ENCODE measurements at regions not wholly inside any gene's neighbourhood (a gene's known extent, or its start where the extent isn't known, plus 50 kb on each side); places are given as distances from the start of the nearest gene placed in this dataset.

DNA sequence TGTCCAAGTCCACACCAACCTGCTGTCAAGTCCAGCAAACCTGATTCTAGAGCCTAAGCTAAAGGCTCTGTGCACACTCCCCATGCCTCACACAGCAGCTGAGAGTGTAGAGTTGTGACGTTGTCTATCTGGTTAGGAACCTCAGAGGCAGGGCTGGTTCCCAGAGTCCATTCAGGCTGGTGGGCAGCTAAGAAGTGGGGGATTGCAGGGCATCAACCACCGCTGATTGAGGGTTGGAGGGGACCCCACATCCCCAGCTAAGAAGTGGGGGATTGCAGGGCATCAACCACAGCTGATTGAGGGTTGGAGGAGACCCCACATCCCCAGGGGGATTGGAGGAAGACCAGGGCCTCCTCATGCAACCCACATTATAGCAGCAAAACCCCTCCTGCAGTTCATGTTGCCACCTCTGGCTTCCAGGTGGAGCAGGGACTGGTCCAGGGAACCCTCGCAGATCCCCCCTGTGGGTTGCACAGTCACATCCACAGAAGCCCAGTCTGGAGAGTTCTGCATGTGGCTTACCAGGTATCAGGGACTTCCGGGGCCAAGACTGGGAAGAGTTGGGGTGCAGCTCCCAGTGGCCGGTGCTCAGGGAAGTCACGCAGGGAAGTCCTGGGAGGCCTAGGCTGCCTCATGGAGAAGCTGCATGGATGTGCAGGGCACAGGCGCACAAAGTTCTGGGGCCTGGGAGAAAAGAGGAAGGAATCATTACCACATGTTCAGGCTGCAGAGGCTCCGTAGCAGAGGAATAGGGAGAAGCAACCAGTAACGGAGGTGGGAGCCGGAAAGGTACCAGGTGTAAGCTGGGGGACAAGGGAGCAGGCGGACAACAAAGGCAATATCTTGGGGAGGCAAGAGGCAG, 71.4 kb upstream of the PCSK6 start:
- no peaks in the 10 kb centered on the region; the same call in 1 of the 2 replicates for H3K27me3 Mint-ChIP-seq (ENCODE audit: low read depth)
- CTCF ChIA-PET: no interaction called here
- peaks cover 5% of the 10 kb centered on the region; the same call in 1 of the 2 replicates for H3K9me3 Mint-ChIP-seq
- H3K36me3 Mint-ChIP-seq: no peaks in the 10 kb centered on the region
- H3K4me3 Mint-ChIP-seq: no peak overlapping the region
- TF ChIP-seq, protein P1, sequence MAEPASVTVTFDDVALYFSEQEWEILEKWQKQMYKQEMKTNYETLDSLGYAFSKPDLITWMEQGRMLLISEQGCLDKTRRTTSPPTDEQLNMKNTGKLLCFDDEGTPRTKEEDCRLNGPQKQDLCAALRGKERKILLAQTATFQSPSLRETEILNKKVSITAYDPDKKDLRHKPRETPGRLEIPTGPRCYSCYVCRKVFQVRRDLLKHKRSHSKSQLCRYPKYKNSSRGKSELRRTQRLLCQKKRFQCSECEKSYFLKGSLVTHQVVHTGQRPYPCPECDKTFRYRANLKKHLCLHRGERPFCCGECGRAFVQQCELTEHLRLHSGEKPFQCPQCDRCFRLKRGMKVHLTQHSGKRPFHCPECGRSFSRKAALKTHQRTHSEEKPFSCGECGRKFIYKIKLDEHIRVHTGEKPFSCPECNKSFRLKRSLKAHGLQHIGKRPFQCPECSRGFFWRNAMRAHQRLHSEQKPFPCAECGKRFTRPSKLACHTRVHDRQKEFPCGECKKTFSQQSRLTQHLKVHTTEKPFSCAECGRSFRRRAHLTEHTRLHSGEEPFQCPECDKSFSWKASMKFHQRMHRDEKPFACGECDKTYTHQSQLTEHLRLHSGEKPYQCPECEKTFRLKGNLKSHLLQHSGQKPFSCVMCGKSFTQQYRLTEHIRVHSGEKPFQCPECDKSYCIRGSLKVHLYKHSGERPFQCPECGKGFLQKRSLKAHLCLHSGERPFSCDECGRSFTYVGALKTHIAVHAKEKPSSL (CRISPR knock-in tag; conservative IDR thresholded peaks at IDR 0.05): no peak
- no peak for TF ChIP-seq KAT7 (CRISPR knock-in tag; IDR thresholded peaks at IDR 0.05; ENCODE audit: borderline replicate concordance)
- TF ChIP-seq FOXJ3 (CRISPR knock-in tag; IDR thresholded peaks at IDR 0.05; ENCODE audit: borderline replicate concordance): no peak
- TF ChIP-seq ZNF416 (CRISPR knock-in tag; IDR thresholded peaks at IDR 0.05): no peak
- TF ChIP-seq, protein P2, sequence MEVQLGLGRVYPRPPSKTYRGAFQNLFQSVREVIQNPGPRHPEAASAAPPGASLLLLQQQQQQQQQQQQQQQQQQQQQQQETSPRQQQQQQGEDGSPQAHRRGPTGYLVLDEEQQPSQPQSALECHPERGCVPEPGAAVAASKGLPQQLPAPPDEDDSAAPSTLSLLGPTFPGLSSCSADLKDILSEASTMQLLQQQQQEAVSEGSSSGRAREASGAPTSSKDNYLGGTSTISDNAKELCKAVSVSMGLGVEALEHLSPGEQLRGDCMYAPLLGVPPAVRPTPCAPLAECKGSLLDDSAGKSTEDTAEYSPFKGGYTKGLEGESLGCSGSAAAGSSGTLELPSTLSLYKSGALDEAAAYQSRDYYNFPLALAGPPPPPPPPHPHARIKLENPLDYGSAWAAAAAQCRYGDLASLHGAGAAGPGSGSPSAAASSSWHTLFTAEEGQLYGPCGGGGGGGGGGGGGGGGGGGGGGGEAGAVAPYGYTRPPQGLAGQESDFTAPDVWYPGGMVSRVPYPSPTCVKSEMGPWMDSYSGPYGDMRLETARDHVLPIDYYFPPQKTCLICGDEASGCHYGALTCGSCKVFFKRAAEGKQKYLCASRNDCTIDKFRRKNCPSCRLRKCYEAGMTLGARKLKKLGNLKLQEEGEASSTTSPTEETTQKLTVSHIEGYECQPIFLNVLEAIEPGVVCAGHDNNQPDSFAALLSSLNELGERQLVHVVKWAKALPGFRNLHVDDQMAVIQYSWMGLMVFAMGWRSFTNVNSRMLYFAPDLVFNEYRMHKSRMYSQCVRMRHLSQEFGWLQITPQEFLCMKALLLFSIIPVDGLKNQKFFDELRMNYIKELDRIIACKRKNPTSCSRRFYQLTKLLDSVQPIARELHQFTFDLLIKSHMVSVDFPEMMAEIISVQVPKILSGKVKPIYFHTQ (CRISPR knock-in tag; IDR thresholded peaks at IDR 0.05): no peak
- TF ChIP-seq, protein P3, sequence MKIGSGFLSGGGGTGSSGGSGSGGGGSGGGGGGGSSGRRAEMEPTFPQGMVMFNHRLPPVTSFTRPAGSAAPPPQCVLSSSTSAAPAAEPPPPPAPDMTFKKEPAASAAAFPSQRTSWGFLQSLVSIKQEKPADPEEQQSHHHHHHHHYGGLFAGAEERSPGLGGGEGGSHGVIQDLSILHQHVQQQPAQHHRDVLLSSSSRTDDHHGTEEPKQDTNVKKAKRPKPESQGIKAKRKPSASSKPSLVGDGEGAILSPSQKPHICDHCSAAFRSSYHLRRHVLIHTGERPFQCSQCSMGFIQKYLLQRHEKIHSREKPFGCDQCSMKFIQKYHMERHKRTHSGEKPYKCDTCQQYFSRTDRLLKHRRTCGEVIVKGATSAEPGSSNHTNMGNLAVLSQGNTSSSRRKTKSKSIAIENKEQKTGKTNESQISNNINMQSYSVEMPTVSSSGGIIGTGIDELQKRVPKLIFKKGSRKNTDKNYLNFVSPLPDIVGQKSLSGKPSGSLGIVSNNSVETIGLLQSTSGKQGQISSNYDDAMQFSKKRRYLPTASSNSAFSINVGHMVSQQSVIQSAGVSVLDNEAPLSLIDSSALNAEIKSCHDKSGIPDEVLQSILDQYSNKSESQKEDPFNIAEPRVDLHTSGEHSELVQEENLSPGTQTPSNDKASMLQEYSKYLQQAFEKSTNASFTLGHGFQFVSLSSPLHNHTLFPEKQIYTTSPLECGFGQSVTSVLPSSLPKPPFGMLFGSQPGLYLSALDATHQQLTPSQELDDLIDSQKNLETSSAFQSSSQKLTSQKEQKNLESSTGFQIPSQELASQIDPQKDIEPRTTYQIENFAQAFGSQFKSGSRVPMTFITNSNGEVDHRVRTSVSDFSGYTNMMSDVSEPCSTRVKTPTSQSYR (CRISPR knock-in tag; IDR thresholded peaks at IDR 0.05): no peak
- TF ChIP-seq, protein P4, sequence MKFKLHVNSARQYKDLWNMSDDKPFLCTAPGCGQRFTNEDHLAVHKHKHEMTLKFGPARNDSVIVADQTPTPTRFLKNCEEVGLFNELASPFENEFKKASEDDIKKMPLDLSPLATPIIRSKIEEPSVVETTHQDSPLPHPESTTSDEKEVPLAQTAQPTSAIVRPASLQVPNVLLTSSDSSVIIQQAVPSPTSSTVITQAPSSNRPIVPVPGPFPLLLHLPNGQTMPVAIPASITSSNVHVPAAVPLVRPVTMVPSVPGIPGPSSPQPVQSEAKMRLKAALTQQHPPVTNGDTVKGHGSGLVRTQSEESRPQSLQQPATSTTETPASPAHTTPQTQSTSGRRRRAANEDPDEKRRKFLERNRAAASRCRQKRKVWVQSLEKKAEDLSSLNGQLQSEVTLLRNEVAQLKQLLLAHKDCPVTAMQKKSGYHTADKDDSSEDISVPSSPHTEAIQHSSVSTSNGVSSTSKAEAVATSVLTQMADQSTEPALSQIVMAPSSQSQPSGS (CRISPR knock-in tag; IDR thresholded peaks at IDR 0.05; ENCODE audit: borderline replicate concordance, low read depth): no peak
- no peak for TF ChIP-seq ATF1 (CRISPR knock-in tag; IDR thresholded peaks at IDR 0.05)
- TF ChIP-seq GTF2I (CRISPR knock-in tag; conservative IDR thresholded peaks at IDR 0.05): no peak
- TF ChIP-seq, protein P5, sequence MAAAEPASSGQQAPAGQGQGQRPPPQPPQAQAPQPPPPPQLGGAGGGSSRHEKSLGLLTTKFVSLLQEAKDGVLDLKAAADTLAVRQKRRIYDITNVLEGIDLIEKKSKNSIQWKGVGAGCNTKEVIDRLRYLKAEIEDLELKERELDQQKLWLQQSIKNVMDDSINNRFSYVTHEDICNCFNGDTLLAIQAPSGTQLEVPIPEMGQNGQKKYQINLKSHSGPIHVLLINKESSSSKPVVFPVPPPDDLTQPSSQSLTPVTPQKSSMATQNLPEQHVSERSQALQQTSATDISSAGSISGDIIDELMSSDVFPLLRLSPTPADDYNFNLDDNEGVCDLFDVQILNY (CRISPR knock-in tag; IDR thresholded peaks at IDR 0.05): no peak
- no peak for TF ChIP-seq HMGA2 (CRISPR knock-in tag; IDR thresholded peaks at IDR 0.05)
- TF ChIP-seq ZNF263 (CRISPR knock-in tag; IDR thresholded peaks at IDR 0.05; ENCODE audit: low read depth): no peak
- no peak for TF ChIP-seq GABPB1 (CRISPR knock-in tag; IDR thresholded peaks at IDR 0.05)
- no peak for TF ChIP-seq FOXK1 (CRISPR knock-in tag; IDR thresholded peaks at IDR 0.05)
- TF ChIP-seq, protein P6, sequence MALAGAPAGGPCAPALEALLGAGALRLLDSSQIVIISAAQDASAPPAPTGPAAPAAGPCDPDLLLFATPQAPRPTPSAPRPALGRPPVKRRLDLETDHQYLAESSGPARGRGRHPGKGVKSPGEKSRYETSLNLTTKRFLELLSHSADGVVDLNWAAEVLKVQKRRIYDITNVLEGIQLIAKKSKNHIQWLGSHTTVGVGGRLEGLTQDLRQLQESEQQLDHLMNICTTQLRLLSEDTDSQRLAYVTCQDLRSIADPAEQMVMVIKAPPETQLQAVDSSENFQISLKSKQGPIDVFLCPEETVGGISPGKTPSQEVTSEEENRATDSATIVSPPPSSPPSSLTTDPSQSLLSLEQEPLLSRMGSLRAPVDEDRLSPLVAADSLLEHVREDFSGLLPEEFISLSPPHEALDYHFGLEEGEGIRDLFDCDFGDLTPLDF (CRISPR knock-in tag; IDR thresholded peaks at IDR 0.05): no peak
- no peak for TF ChIP-seq PRRX2 (CRISPR knock-in tag; IDR thresholded peaks at IDR 0.05)
- TF ChIP-seq, protein P7, sequence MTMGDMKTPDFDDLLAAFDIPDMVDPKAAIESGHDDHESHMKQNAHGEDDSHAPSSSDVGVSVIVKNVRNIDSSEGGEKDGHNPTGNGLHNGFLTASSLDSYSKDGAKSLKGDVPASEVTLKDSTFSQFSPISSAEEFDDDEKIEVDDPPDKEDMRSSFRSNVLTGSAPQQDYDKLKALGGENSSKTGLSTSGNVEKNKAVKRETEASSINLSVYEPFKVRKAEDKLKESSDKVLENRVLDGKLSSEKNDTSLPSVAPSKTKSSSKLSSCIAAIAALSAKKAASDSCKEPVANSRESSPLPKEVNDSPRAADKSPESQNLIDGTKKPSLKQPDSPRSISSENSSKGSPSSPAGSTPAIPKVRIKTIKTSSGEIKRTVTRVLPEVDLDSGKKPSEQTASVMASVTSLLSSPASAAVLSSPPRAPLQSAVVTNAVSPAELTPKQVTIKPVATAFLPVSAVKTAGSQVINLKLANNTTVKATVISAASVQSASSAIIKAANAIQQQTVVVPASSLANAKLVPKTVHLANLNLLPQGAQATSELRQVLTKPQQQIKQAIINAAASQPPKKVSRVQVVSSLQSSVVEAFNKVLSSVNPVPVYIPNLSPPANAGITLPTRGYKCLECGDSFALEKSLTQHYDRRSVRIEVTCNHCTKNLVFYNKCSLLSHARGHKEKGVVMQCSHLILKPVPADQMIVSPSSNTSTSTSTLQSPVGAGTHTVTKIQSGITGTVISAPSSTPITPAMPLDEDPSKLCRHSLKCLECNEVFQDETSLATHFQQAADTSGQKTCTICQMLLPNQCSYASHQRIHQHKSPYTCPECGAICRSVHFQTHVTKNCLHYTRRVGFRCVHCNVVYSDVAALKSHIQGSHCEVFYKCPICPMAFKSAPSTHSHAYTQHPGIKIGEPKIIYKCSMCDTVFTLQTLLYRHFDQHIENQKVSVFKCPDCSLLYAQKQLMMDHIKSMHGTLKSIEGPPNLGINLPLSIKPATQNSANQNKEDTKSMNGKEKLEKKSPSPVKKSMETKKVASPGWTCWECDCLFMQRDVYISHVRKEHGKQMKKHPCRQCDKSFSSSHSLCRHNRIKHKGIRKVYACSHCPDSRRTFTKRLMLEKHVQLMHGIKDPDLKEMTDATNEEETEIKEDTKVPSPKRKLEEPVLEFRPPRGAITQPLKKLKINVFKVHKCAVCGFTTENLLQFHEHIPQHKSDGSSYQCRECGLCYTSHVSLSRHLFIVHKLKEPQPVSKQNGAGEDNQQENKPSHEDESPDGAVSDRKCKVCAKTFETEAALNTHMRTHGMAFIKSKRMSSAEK (CRISPR knock-in tag; IDR thresholded peaks at IDR 0.05; ENCODE audit: borderline replicate concordance): no peak
- TF ChIP-seq, protein P8, sequence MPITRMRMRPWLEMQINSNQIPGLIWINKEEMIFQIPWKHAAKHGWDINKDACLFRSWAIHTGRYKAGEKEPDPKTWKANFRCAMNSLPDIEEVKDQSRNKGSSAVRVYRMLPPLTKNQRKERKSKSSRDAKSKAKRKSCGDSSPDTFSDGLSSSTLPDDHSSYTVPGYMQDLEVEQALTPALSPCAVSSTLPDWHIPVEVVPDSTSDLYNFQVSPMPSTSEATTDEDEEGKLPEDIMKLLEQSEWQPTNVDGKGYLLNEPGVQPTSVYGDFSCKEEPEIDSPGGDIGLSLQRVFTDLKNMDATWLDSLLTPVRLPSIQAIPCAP (CRISPR knock-in tag; IDR thresholded peaks at IDR 0.05): no peak
- DNase-seq (ENCODE audit: low spot score) (no peak), ATAC-seq (no peak)
- POLR2A ChIA-PET: no interaction called here
- H3K27ac Mint-ChIP-seq: no peak overlapping the region
- no peaks in the 10 kb centered on the region for H3K4me1 Mint-ChIP-seq
